Nephron progenitor cell (in vitro differentiated cells): ENCODE measurements at regions not wholly inside any gene's neighbourhood (a gene's known extent, or its start where the extent isn't known, plus 50 kb on each side); places are given as distances from the start of the nearest gene placed in this dataset.

Experiments used
- DNase-seq: peaks from one replicate; pipeline ENCODE4 v3.0.0; 2021
- H3K27ac Mint-ChIP-seq: 2 replicates; pipeline ENCODE4 v1.8.0; 2021; ENCODE audit warnings: mild to moderate bottlenecking, moderate library complexity, mixed read lengths
- H3K27me3 Mint-ChIP-seq: 2 replicates; pipeline ENCODE4 v1.8.0; 2021; ENCODE audit warnings: mild to moderate bottlenecking, low read depth, mixed read lengths; ENCODE audit not compliant: poor library complexity
- H3K36me3 Mint-ChIP-seq: 2 replicates; pipeline ENCODE4 v1.8.0; 2021; ENCODE audit warnings: low read depth, mixed read lengths
- H3K4me1 Mint-ChIP-seq: 2 replicates; pipeline ENCODE4 v1.8.0; 2021; ENCODE audit warnings: mixed read lengths
- H3K4me3 Mint-ChIP-seq: 2 replicates; pipeline ENCODE4 v1.8.0; 2021; ENCODE audit warnings: mild to moderate bottlenecking, moderate library complexity, mixed read lengths
- H3K9me3 Mint-ChIP-seq: 2 replicates; pipeline ENCODE4 v1.8.0; 2021; ENCODE audit warnings: mild to moderate bottlenecking, moderate library complexity, mixed read lengths
- TF ChIP-seq, protein P1 (sequence below): fragments of 200-600 bp; sonication (generic); IDR thresholded peaks from 2 replicates; pipeline ENCODE4 v1.5.0; 2021; ENCODE audit warnings: antibody characterized with exemption

DNA sequence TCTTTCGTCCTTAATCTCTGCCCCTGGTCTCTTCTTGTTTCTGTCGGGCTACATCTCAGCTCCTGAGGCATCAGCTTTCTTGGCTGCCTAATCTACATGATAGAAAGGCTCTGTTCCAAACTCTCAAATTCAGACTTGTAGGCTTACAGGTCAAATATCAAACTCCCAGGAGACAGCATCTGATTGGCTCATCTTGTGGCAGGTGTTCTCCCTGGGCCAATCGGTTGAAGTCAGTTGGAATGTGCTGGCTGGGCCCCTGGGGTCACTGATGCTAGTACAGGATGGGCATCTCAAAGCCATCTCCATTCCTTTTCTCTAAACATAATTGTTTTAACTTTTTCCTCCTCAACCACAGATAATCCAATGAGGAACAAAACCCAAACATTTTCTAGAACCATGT is 198.7 kb downstream of the CNTN3 start:
- Mint-ChIP-seq H3K27me3 (no peaks in the 10 kb centered on the region), H3K27ac (no peak overlapping the region), H3K4me1 (peaks cover 4% of the 10 kb centered on the region), H3K36me3 (no peaks in the 10 kb centered on the region), H3K9me3 (no peaks in the 10 kb centered on the region), H3K4me3 (no peak overlapping the region)
- TF ChIP-seq, protein P1, sequence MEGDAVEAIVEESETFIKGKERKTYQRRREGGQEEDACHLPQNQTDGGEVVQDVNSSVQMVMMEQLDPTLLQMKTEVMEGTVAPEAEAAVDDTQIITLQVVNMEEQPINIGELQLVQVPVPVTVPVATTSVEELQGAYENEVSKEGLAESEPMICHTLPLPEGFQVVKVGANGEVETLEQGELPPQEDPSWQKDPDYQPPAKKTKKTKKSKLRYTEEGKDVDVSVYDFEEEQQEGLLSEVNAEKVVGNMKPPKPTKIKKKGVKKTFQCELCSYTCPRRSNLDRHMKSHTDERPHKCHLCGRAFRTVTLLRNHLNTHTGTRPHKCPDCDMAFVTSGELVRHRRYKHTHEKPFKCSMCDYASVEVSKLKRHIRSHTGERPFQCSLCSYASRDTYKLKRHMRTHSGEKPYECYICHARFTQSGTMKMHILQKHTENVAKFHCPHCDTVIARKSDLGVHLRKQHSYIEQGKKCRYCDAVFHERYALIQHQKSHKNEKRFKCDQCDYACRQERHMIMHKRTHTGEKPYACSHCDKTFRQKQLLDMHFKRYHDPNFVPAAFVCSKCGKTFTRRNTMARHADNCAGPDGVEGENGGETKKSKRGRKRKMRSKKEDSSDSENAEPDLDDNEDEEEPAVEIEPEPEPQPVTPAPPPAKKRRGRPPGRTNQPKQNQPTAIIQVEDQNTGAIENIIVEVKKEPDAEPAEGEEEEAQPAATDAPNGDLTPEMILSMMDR = no peak
- no peak for DNase-seq

DNA sequence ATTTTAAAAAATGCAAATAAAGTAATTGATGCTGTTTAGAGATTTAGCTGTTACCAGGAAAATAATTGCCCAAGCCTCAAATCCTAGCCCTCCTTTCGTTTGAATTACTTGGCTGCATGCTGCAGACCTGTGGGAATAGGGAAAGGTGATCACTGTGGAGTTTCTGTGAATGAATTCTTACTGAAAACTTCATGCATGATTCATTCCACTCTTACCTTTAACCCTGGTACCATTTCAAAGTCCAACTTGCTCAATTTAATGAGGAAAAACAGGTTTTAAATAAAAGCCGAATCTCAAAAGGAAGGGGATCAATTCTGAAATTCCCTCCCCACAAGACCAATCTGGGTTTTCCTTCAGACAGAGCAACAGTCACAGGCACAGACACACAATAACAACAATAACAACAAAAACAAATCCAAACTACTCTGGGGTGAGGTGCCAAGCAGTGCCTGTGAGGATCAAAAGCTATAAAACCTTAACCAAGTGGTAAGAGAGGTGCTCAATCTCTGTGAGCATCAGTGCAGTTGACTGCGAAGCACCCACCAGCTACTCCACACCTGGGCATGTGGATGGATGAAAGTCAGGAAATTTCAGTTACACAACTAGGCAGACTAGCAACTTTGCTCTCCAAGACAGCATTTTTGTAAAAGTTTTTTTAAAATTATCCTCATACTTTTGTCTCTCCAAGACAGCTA is 200.8 kb downstream of the CNTN3 start:
- DNase-seq = no peak
- no peaks in the 10 kb centered on the region for H3K9me3 Mint-ChIP-seq
- no peak overlapping the region for H3K27ac Mint-ChIP-seq
- TF ChIP-seq, protein P1 = no peak
- peaks cover 4% of the 10 kb centered on the region for H3K4me1 Mint-ChIP-seq
- H3K4me3 Mint-ChIP-seq = no peak overlapping the region
- no peaks in the 10 kb centered on the region for H3K36me3 Mint-ChIP-seq
- H3K27me3 Mint-ChIP-seq = no peaks in the 10 kb centered on the region

DNA sequence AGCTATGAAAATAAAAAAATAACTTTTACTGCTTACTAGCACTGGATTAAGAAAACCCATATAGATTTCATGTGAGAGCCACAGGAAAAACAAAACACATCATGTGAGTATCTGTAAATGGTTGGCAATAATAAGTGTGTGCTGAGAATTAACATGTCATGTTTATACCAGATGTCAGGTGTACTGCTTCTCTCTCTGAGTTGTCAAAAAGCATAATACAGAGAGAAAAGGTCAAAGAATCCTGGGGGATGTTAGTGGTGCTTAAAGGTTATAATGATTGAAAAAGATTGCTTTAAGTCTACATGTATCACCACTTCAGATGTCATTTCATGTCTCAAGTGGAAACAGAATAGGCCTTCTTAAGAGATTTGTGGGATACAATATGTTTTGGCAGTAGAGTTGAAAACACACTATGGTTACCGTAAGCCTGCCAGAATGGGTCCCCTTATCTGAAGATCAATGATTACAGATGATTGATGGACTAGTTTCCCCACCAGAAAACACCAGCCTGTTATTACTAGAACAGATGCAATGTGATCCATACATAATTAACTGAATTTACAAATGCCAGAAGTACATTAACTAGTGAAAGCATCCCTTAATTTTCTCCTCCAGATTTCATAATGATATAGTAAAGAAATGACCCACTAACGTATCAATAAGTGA is 204.1 kb downstream of the CNTN3 start:
- DNase-seq = no peak
- Mint-ChIP-seq H3K36me3 (no peaks in the 10 kb centered on the region), H3K9me3 (no peaks in the 10 kb centered on the region), H3K27ac (no peak overlapping the region), H3K27me3 (no peaks in the 10 kb centered on the region), H3K4me1 (peaks cover under 1% of the 10 kb centered on the region), H3K4me3 (no peak overlapping the region)
- TF ChIP-seq, protein P1 = no peak

DNA sequence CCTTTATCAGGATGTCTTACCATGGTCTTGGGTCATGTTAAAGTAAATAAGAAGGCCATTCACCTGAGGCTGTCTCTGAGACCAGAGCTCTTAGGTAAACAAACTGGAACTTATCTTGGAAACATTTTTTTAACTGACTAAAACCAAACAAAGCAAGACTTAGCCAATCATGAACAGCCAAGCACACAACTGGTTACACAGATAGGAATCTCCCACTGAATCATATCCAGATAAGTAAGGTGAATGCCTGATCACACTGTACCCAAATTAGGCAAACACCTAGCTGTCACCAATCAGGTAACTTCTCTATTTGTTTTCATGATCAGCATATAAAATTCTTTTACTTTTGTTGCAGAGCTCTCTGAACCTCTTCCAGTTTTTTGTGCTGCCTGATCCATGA is 205.4 kb downstream of the CNTN3 start:
- no peak overlapping the region for H3K4me3 Mint-ChIP-seq
- no peaks in the 10 kb centered on the region for H3K36me3 Mint-ChIP-seq
- no peaks in the 10 kb centered on the region for H3K4me1 Mint-ChIP-seq
- H3K27me3 Mint-ChIP-seq = no peaks in the 10 kb centered on the region
- no peak for DNase-seq
- no peak overlapping the region for H3K27ac Mint-ChIP-seq
- no peaks in the 10 kb centered on the region for H3K9me3 Mint-ChIP-seq
- TF ChIP-seq, protein P1 = no peak

DNA sequence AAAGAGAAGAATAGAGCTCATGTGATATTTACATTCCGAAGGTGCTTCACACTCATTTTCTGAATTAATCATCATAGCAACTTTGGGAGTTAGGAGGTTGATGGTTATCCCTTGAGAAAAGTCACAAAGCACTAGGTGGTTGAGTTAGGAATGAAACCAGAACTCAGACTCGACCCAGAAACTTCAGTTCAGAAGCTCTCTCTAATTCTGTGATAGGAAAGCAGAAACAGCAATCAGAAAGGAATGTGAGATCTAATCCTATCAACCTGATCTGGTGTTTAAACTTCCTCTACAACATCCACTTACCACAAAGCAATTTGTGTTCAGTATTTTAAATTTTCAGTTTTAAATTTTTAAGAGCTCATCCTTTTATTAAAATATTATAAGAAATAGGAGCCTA is 211.2 kb downstream of the CNTN3 start:
- TF ChIP-seq, protein P1 = no peak
- Mint-ChIP-seq H3K27me3 (no peaks in the 10 kb centered on the region), H3K4me1 (no peaks in the 10 kb centered on the region), H3K4me3 (no peak overlapping the region), H3K9me3 (no peaks in the 10 kb centered on the region), H3K36me3 (no peaks in the 10 kb centered on the region), H3K27ac (no peak overlapping the region)
- no peak for DNase-seq

DNA sequence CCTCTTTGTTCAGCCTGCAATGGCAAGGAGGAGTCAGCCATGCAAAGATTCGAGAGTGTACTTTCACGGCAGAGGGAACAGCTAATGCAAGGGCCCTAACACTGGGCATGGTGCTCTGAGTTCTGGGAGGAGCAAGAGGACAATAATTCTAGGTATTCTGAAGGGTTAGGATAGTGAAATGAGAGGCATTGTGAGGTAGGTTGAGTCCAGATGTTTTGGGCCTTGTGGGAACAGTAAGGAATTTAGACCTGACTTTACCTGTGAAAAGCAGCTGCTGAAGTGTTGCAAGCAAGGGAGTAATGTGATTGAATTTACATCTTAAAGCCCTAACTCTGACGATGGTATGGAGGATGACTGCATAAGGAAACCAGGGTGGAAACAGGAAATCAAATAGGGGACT is 211.6 kb downstream of the CNTN3 start:
- no peaks in the 10 kb centered on the region for H3K4me1 Mint-ChIP-seq
- no peak for DNase-seq
- peak overlapping the region; percentile 41 for H3K27ac Mint-ChIP-seq
- TF ChIP-seq, protein P1 = no peak
- peaks cover under 1% of the 10 kb centered on the region for H3K9me3 Mint-ChIP-seq
- no peak overlapping the region for H3K4me3 Mint-ChIP-seq
- no peaks in the 10 kb centered on the region for H3K36me3 Mint-ChIP-seq
- no peaks in the 10 kb centered on the region for H3K27me3 Mint-ChIP-seq
